Breast epithelium (tissue), 4 donors: ENCODE measurements at regions not wholly inside any gene's neighbourhood (a gene's known extent, or its start where the extent isn't known, plus 50 kb on each side); places are given as distances from the start of the nearest gene placed in this dataset.

Experiments
- DNase-seq, 2 donors: peaks; one replicate each; pipeline ENCODE4 v3.0.0-alpha.2; 2019; ENCODE audit warnings: low spot score in 2 of 2
- H3K27ac ChIP-seq, 2 donors: fragments of 200-600 bp; sonication (generic) in 1 of 2; one replicate each; pipeline ENCODE4 v1.5.1; 2016 to 2019; ENCODE audit warnings: mild to moderate bottlenecking in 1 of 2
- H3K27me3 ChIP-seq, 2 donors: fragments of 200-600 bp; sonication (generic) in 1 of 2; one replicate each; pipeline versions ENCODE4 v1.5.1 to v1.6.0; 2017 to 2019; ENCODE audit warnings: control low read depth in 1 of 2, mild to moderate bottlenecking in 1 of 2
- H3K36me3 ChIP-seq: fragments of 200-600 bp; one replicate; pipeline ENCODE4 v1.5.1; 2019
- H3K4me1 ChIP-seq, 2 donors: fragments of 200-600 bp; sonication (generic); one replicate each; pipeline ENCODE4 v1.5.1; 2016 to 2019; ENCODE audit warnings: control low read depth in 1 of 2
- H3K4me3 ChIP-seq, 3 donors: fragments of 200-600 bp; sonication (generic); 1 replicate in 2 of 3; 2 replicates in 1 of 3; pipeline ENCODE4 v1.5.1; 2016 to 2019; ENCODE audit warnings: mild to moderate bottlenecking in 3 of 3, moderate library complexity in 2 of 3
- H3K9me3 ChIP-seq, 2 donors: fragments of 200-600 bp; sonication (generic) in 1 of 2; one replicate each; pipeline ENCODE4 v1.5.1; 2016 to 2019; ENCODE audit warnings: control low read depth in 1 of 2
- POLR2A ChIP-seq: fragments of 450-650 bp; IDR thresholded peaks from one replicate; pipeline ENCODE4 v1.6.1; 2016; ENCODE audit warnings: antibody characterized with exemption, mild to moderate bottlenecking, moderate library complexity
- POLR2AphosphoS5 ChIP-seq, 3 donors: sonication (generic); formaldehyde crosslinking; IDR thresholded peaks; one replicate each; pipeline ENCODE4 v1.6.1; 2017; ENCODE audit warnings: antibody characterized with exemption in 3 of 3
- intact Hi-C: fragments of 100-400 bp; cut with DNase I; formaldehyde crosslinking; loops from one replicate; pipeline ENCODE4 v1.15.1; 2023; ENCODE audit warnings: low total_unique reads
- TF ChIP-seq, protein P1 (sequence below), 3 donors: fragments of 450-650 bp; IDR thresholded peaks; one replicate each; pipeline ENCODE4 v1.5.1; 2016 to 2017; ENCODE audit warnings: antibody characterized with exemption in 3 of 3, mild to moderate bottlenecking in 3 of 3, moderate library complexity in 3 of 3

- H3K4me3 ChIP-seq, result no peak overlapping the region
- intact Hi-C loops, result loop anchor here (2.0 kb wide), 1 partner anchor 76 kb away; no protein-coding TSS in a partner anchor
- TF ChIP-seq POLR2A (no peak), POLR2AphosphoS5 (IDR thresholded peaks at IDR 0.05) (no peak)
- TF ChIP-seq, protein P1, sequence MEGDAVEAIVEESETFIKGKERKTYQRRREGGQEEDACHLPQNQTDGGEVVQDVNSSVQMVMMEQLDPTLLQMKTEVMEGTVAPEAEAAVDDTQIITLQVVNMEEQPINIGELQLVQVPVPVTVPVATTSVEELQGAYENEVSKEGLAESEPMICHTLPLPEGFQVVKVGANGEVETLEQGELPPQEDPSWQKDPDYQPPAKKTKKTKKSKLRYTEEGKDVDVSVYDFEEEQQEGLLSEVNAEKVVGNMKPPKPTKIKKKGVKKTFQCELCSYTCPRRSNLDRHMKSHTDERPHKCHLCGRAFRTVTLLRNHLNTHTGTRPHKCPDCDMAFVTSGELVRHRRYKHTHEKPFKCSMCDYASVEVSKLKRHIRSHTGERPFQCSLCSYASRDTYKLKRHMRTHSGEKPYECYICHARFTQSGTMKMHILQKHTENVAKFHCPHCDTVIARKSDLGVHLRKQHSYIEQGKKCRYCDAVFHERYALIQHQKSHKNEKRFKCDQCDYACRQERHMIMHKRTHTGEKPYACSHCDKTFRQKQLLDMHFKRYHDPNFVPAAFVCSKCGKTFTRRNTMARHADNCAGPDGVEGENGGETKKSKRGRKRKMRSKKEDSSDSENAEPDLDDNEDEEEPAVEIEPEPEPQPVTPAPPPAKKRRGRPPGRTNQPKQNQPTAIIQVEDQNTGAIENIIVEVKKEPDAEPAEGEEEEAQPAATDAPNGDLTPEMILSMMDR (IDR thresholded peaks at IDR 0.05), result no peak
- no peaks in the 10 kb centered on the region for H3K4me1 ChIP-seq
- H3K27ac ChIP-seq, result no peak overlapping the region
- no peak for DNase-seq
- H3K27me3 ChIP-seq, result no peaks in the 10 kb centered on the region
- no peaks in the 10 kb centered on the region for H3K36me3 ChIP-seq
- H3K9me3 ChIP-seq, result no peaks in the 10 kb centered on the region
Measured at GRCh38 chr13:33445024-33445423, 159.5 kb upstream of the STARD13 start.

DNA sequence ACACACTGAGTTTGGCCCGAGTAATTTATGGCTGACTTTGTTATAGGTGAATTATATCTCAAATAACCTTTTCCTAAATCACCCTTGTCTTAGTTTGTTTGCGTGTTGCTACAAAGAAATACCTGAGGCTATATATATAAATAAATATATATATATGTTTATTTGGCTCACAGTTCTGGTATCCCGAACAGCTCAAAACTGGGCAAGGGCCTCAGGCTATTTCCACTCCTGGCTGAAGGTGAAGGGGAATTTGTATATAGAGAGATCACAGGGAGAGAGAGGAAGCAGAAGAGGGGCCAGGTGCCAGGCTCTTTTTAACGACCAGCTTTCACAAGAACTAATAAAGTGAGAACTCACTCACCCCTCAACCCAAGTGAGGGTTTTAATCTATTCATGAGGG, 159.9 kb upstream of the STARD13 start:
- DNase-seq, result no peak

DNA sequence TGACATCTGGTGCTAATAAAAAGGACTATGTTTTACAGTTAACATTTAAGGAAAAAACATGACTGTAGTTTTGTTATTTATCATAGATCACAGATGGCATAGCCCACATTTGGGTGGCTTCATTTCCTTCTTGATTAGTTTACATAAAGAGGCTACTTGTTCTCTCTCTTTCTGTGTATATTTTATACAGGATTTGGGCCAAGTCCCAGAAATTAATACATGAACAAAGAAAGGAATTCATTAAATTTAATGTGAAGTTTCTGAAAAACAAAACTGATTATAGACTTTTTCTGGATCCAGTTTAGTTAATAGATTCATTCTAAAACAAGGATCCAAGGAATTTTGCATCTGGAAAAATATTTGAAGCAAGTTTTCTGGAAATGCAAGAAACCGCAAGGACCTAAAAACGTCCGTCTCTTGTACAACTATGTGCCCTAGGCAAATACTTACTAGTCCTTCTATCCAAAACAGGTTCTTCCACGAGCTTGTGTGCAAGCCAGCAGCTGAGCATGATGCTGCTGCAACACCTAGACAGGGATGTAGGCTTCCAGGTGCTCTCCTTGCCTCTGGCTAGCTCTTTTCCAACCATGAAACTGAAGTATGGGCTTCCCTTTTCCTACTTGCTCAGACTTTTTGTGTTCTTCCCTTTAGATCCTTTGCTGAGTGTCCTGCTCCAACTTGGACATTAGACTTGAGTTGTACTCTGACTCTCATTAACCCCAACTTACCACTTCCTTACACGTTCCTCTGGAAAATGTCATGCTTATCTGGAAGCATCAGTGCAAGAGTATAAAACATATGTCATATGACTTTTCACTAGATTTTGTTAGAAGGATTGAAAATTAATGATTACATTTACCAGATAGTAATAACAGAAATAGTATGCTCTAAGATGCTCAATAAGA, 161.5 kb upstream of the STARD13 start:
- TF ChIP-seq POLR2AphosphoS5 (IDR thresholded peaks at IDR 0.05) (peak in 2 of 3 donors; percentile 64 to 71), POLR2A (no peak)
- TF ChIP-seq, protein P1 (IDR thresholded peaks at IDR 0.05), result no peak
- peak; percentile 61 to 90 for DNase-seq
- Histone ChIP-seq H3K36me3 (no peaks in the 10 kb centered on the region), H3K4me3 (no peak overlapping the region), H3K9me3 (no peaks in the 10 kb centered on the region), H3K27ac (peak overlapping the region; percentile 36 to 55), H3K4me1 (no peaks in the 10 kb centered on the region), H3K27me3 (no peaks in the 10 kb centered on the region)
- intact Hi-C loops, result no loop called here

More for the DNA sequence above, 159.9 kb upstream of the STARD13 start:
- TF ChIP-seq, protein P1 (IDR thresholded peaks at IDR 0.05), result no peak
- TF ChIP-seq POLR2AphosphoS5 (IDR thresholded peaks at IDR 0.05) (no peak), POLR2A (no peak)
- Histone ChIP-seq H3K4me3 (no peak overlapping the region), H3K9me3 (no peaks in the 10 kb centered on the region), H3K36me3 (no peaks in the 10 kb centered on the region), H3K4me1 (no peaks in the 10 kb centered on the region), H3K27me3 (no peaks in the 10 kb centered on the region), H3K27ac (no peak overlapping the region)
- intact Hi-C loops, result loop anchor here (2.0 kb wide), 1 partner anchor 75 kb away; no protein-coding TSS in a partner anchor

- H3K9me3 ChIP-seq, result no peaks in the 10 kb centered on the region
- no peak overlapping the region for H3K4me3 ChIP-seq
- no peaks in the 10 kb centered on the region for H3K4me1 ChIP-seq
- H3K27me3 ChIP-seq, result no peaks in the 10 kb centered on the region
- intact Hi-C loops, result no loop called here
- no peaks in the 10 kb centered on the region for H3K36me3 ChIP-seq
- TF ChIP-seq POLR2A, result no peak
- TF ChIP-seq POLR2AphosphoS5 (IDR thresholded peaks at IDR 0.05), result no peak
- TF ChIP-seq, protein P1 (IDR thresholded peaks at IDR 0.05), result no peak
- H3K27ac ChIP-seq, result no peak overlapping the region
- no peak for DNase-seq
Measured at GRCh38 chr13:33448889-33449288, 163.3 kb upstream of the STARD13 start.

GRCh38 chr13:33450956-33451709, 165.6 kb upstream of the STARD13 start:
- DNase-seq, result no peak
- Histone ChIP-seq H3K27ac (no peak overlapping the region), H3K27me3 (no peaks in the 10 kb centered on the region), H3K9me3 (no peaks in the 10 kb centered on the region), H3K4me1 (no peaks in the 10 kb centered on the region), H3K4me3 (no peak overlapping the region), H3K36me3 (no peaks in the 10 kb centered on the region)
- TF ChIP-seq POLR2AphosphoS5 (IDR thresholded peaks at IDR 0.05) (no peak), POLR2A (no peak)
- TF ChIP-seq, protein P1 (IDR thresholded peaks at IDR 0.05), result no peak
- intact Hi-C loops, result no loop called here
